ENCODE measurements at regions not wholly inside any gene's neighbourhood (a gene's known extent, or its start where the extent isn't known, plus 50 kb on each side); places are given as distances from the start of the nearest gene placed in this dataset.

- ChIA-PET POLR2A (no interaction called here), CTCF (no interaction called here)
- peaks cover 3% of the 10 kb centered on the region for H3K27me3 Mint-ChIP-seq
- no peak for DNase-seq
- TF ChIP-seq CTCF (IDR thresholded peaks at IDR 0.05), result no peak
- intact Hi-C loops (cut with micrococcal nuclease), result no loop called here
- H3K36me3 Mint-ChIP-seq (ENCODE audit: low read depth), result no peaks in the 10 kb centered on the region
- no peak for ATAC-seq
- no peaks in the 10 kb centered on the region for H3K4me1 Mint-ChIP-seq (ENCODE audit: low read depth)
- H3K4me3 Mint-ChIP-seq, result no peak overlapping the region
- no peak overlapping the region for H3K27ac Mint-ChIP-seq
- peaks cover 6% of the 10 kb centered on the region for H3K9me3 Mint-ChIP-seq
These were observed 240.2 kb downstream of the ATG4C start for GRCh38 chr1:63024132-63024531.

- no peak overlapping the region for H3K27ac Mint-ChIP-seq
- ChIA-PET POLR2A (no interaction called here), CTCF (no interaction called here)
- ATAC-seq (no peak), DNase-seq (no peak)
- H3K27me3 Mint-ChIP-seq, result peaks cover 3% of the 10 kb centered on the region
- H3K4me1 Mint-ChIP-seq (ENCODE audit: low read depth), result no peaks in the 10 kb centered on the region
- no peak for TF ChIP-seq CTCF (IDR thresholded peaks at IDR 0.05)
- intact Hi-C loops (cut with micrococcal nuclease), result no loop called here
- H3K9me3 Mint-ChIP-seq, result peaks cover 6% of the 10 kb centered on the region
- no peaks in the 10 kb centered on the region for H3K36me3 Mint-ChIP-seq (ENCODE audit: low read depth)
- H3K4me3 Mint-ChIP-seq, result no peak overlapping the region
These were observed 243.2 kb downstream of the ATG4C start for GRCh38 chr1:63027176-63027575.

- DNase-seq, result no peak
- Mint-ChIP-seq H3K27me3 (peaks cover 3% of the 10 kb centered on the region), H3K4me3 (no peak overlapping the region), H3K36me3 (ENCODE audit: low read depth) (no peaks in the 10 kb centered on the region), H3K9me3 (no peaks in the 10 kb centered on the region), H3K27ac (no peak overlapping the region), H3K4me1 (ENCODE audit: low read depth) (no peaks in the 10 kb centered on the region)
- TF ChIP-seq CTCF (IDR thresholded peaks at IDR 0.05), result no peak
- POLR2A ChIA-PET, result no interaction called here
- CTCF ChIA-PET, result no interaction called here
- ATAC-seq, result no peak
- intact Hi-C loops (cut with micrococcal nuclease), result no loop called here
These were observed 248.2 kb downstream of the ATG4C start for GRCh38 chr1:63032171-63032570.

GRCh38 chr1:63033211-63033610, 249.3 kb downstream of the ATG4C start:
- Mint-ChIP-seq H3K27me3 (peaks cover 3% of the 10 kb centered on the region), H3K9me3 (no peaks in the 10 kb centered on the region), H3K27ac (no peak overlapping the region), H3K4me3 (no peak overlapping the region), H3K4me1 (ENCODE audit: low read depth) (no peaks in the 10 kb centered on the region), H3K36me3 (ENCODE audit: low read depth) (no peaks in the 10 kb centered on the region)
- DNase-seq (no peak), ATAC-seq (no peak)
- intact Hi-C loops (cut with micrococcal nuclease), result no loop called here
- ChIA-PET CTCF (no interaction called here), POLR2A (no interaction called here)
- TF ChIP-seq CTCF (IDR thresholded peaks at IDR 0.05), result no peak

GRCh38 chr1:63034256-63034655, 250.3 kb downstream of the ATG4C start:
- POLR2A ChIA-PET, result no interaction called here
- Mint-ChIP-seq H3K9me3 (no peaks in the 10 kb centered on the region), H3K36me3 (ENCODE audit: low read depth) (no peaks in the 10 kb centered on the region), H3K4me3 (no peak overlapping the region), H3K27me3 (peaks cover 2% of the 10 kb centered on the region), H3K27ac (no peak overlapping the region), H3K4me1 (ENCODE audit: low read depth) (no peaks in the 10 kb centered on the region)
- TF ChIP-seq CTCF (IDR thresholded peaks at IDR 0.05), result no peak
- CTCF ChIA-PET, result no interaction called here
- no peak for DNase-seq
- intact Hi-C loops (cut with micrococcal nuclease), result no loop called here
- no peak for ATAC-seq

Measured in activated CD8-positive, alpha-beta T cell treated with anti-CD3 and anti-CD28 coated beads for 36 hours (primary cell).